Endothelial cell of umbilical vein (primary cell): ENCODE measurements at regions not wholly inside any gene's neighbourhood (a gene's known extent, or its start where the extent isn't known, plus 50 kb on each side); places are given as distances from the start of the nearest gene placed in this dataset.

ENCODE experiments used
- BruUV-seq: library from RNA; stranded (reverse); fragments of 400-500 nt; replicated peaks from 2 replicates; lab custom pipeline; 2021; lab: Mats Ljungman, UMichigan
- CTCF ChIA-PET: fragments of 300-600, 350-600 bp; sonication (Branson Sonifier 250); formaldehyde crosslinking; loops from one replicate; lab custom pipeline; 2021; ENCODE audit warnings: antibody characterized with exemption, inconsistent platforms; lab: Charles Lee
- POLR2A ChIA-PET: fragments of 300-600, 350-600 bp; sonication (Branson Sonifier 250); formaldehyde crosslinking; loops from one replicate; lab custom pipeline; 2021; ENCODE audit warnings: antibody characterized with exemption, inconsistent platforms; lab: Charles Lee
- DNase-seq: peaks from one replicate; pipeline ENCODE4 v3.0.0-alpha.2; 2011; ENCODE audit warnings: low read depth, low spot score
- FAIRE-seq: peaks from 2 replicates; lab custom pipeline; 2011; peaks lifted over from hg19 to GRCh38; lab: Jason Lieb, UNC
- H2AFZ ChIP-seq: 2 replicates; pipeline ENCODE4 v1.6.0; 2012; ENCODE audit warnings: low read depth, low read length, control low read depth, inconsistent platforms
- H3K27ac ChIP-seq: 2 replicates; pipeline ENCODE4 v1.5.1; 2011; ENCODE audit warnings: low read depth, mild to moderate bottlenecking, control low read depth, low read length, moderate library complexity; ENCODE audit not compliant: insufficient read depth
- H3K27me3 ChIP-seq, 2 experiments: 2 replicates each; pipeline versions ENCODE4 v1.6.0 to v1.6.1; 2011; ENCODE audit warnings: low read length in 2 of 2, mixed read lengths in 1 of 2; ENCODE audit not compliant: control insufficient read depth in 2 of 2, insufficient read depth in 2 of 2
- H3K36me3 ChIP-seq, 2 experiments: 2 replicates in 1 of 2; 3 replicates in 1 of 2; pipeline ENCODE4 v1.5.1; 2011; ENCODE audit warnings: low read length in 2 of 2, mild to moderate bottlenecking in 1 of 2, moderate library complexity in 1 of 2; ENCODE audit not compliant: control insufficient read depth in 2 of 2, insufficient read depth in 2 of 2; ENCODE audit errors: extremely low read depth in 1 of 2
- H3K4me1 ChIP-seq: 3 replicates; pipeline ENCODE4 v1.5.1; 2011; ENCODE audit warnings: mild to moderate bottlenecking, low read length; ENCODE audit not compliant: control insufficient read depth, insufficient read depth; ENCODE audit errors: extremely low read depth
- H3K4me2 ChIP-seq: 2 replicates; pipeline ENCODE4 v1.6.1; 2011; ENCODE audit warnings: low read length, control low read depth, mixed read lengths; ENCODE audit not compliant: insufficient read depth
- H3K4me3 ChIP-seq, 3 experiments: fragments of 200-600 bp in 1 of 3; sonication (generic), shearing (Covaris generic) in 1 of 3; replicated peaks in 1 of 3; 2 replicates each; pipeline ENCODE4 v1.5.1; 2011 to 2016; ENCODE audit warnings: control low read depth in 3 of 3, low read length in 3 of 3, mild to moderate bottlenecking in 2 of 3, inconsistent platforms in 1 of 3, low read depth in 1 of 3, moderate library complexity in 1 of 3; ENCODE audit not compliant: insufficient read depth in 1 of 3
- H3K79me2 ChIP-seq: 2 replicates; pipeline ENCODE4 v1.6.0; 2012; ENCODE audit warnings: low read length, inconsistent platforms; ENCODE audit not compliant: control insufficient read depth, insufficient read depth
- H3K9ac ChIP-seq: replicated peaks from 2 replicates; pipeline ENCODE3; 2011; ENCODE audit warnings: low read length, control low read depth; ENCODE audit not compliant: insufficient read depth; ENCODE audit errors: extremely low read depth
- H3K9me1 ChIP-seq: replicated peaks from 3 replicates; pipeline ENCODE4 v1.6.0; 2011; ENCODE audit warnings: mild to moderate bottlenecking, low read length; ENCODE audit not compliant: control insufficient read depth, insufficient read depth; ENCODE audit errors: extremely low read depth
- H3K9me3 ChIP-seq: replicated peaks from 2 replicates; pipeline ENCODE4 v1.5.1; 2012; ENCODE audit warnings: low read length, inconsistent platforms; ENCODE audit not compliant: control insufficient read depth, insufficient read depth
- H4K20me1 ChIP-seq: replicated peaks from 2 replicates; pipeline ENCODE3; 2011; ENCODE audit warnings: mild to moderate bottlenecking, low read length; ENCODE audit not compliant: control insufficient read depth, insufficient read depth; ENCODE audit errors: extremely low read depth
- CTCF ChIP-seq, 2 donors: IDR thresholded peaks; 1 replicate in 1 of 2; 2 replicates in 1 of 2; pipeline ENCODE4 v1.5.1; 2011; ENCODE audit warnings: low read length in 2 of 2, mild to moderate bottlenecking in 2 of 2, moderate library complexity in 2 of 2, control low read depth in 1 of 2, inconsistent platforms in 1 of 2, low read depth in 1 of 2; ENCODE audit not compliant: insufficient read depth in 1 of 2; ENCODE audit errors: extremely low read depth in 1 of 2
- EZH2 ChIP-seq: IDR thresholded peaks from 2 replicates; pipeline ENCODE4 v1.6.1; 2012; ENCODE audit warnings: borderline replicate concordance, low read depth, mild to moderate bottlenecking, moderate library complexity, low read length, inconsistent platforms; ENCODE audit not compliant: severe bottlenecking
- FOS ChIP-seq: IDR thresholded peaks from 2 replicates; pipeline ENCODE4 v1.6.1; 2011; ENCODE audit warnings: mild to moderate bottlenecking, low read length, moderate library complexity, borderline replicate concordance; ENCODE audit not compliant: insufficient read depth
- GATA2 ChIP-seq: IDR thresholded peaks from 2 replicates; pipeline ENCODE4 v1.7.0; 2011; ENCODE audit warnings: low read depth, mild to moderate bottlenecking, moderate library complexity, mixed read lengths, low read length; ENCODE audit not compliant: insufficient read length, insufficient read depth
- JUN ChIP-seq: IDR thresholded peaks from 2 replicates; pipeline ENCODE4 v1.6.1; 2011; ENCODE audit warnings: borderline replicate concordance, low read depth; ENCODE audit not compliant: insufficient read length, insufficient read depth
- MAX ChIP-seq: IDR thresholded peaks from 2 replicates; pipeline ENCODE4 v1.6.1; 2011; ENCODE audit not compliant: insufficient read depth, insufficient read length
- MYC ChIP-seq: IDR thresholded peaks from one replicate; pipeline ENCODE4 v1.6.1; 2011; ENCODE audit warnings: mild to moderate bottlenecking, low read depth, low read length
- POLR2A ChIP-seq: IDR thresholded peaks from 2 replicates; pipeline ENCODE4 v1.6.1; 2012; ENCODE audit warnings: low read depth, mild to moderate bottlenecking, control low read depth, low read length
- POLR2AphosphoS5 ChIP-seq: IDR thresholded peaks from 2 replicates; pipeline ENCODE4 v1.6.1; 2012; ENCODE audit warnings: low read depth, mild to moderate bottlenecking, control low read depth, low read length, moderate library complexity; ENCODE audit not compliant: insufficient read depth
- dilution Hi-C: fragments of 300-500 bp; cut with MboI; formaldehyde crosslinking; loops from one replicate; pipeline ENCODE4 v1.15.0; 2019; ENCODE audit warnings: low sequenced_read_pairs; ENCODE audit not compliant: extremely low pct_ligation_motif_present
- intact Hi-C: fragments of 100-400 bp; cut with micrococcal nuclease; formaldehyde crosslinking; loops from one replicate; pipeline ENCODE4 v1.10.0; 2022

GRCh38 chr16:81155769-81156168 is 59.6 kb upstream of the GCSH start:
- ChIA-PET CTCF (no interaction called here), POLR2A (no interaction called here)
- no peak for FAIRE-seq
- H3K4me3 ChIP-seq = no peak overlapping the region
- H3K79me2 ChIP-seq = no peaks in the 10 kb centered on the region
- H2AFZ ChIP-seq = no peak overlapping the region
- dilution Hi-C loops (no loop called here), intact Hi-C loops (no loop called here)
- H3K27me3 ChIP-seq = no peaks in the 10 kb centered on the region
- TF ChIP-seq POLR2A (no peak), CTCF (IDR thresholded peaks at IDR 0.05; ENCODE audit: extremely low read depth in 1 of 2, insufficient read depth in 1 of 2, low read depth in 1 of 2, low read length in 2 of 2) (no peak), FOS (no peak), MAX (no peak), GATA2 (no peak), JUN (no peak), EZH2 (no peak), POLR2AphosphoS5 (no peak), MYC (no peak)
- BruUV-seq = no TSS peak
- H3K9ac ChIP-seq = no peak overlapping the region
- no peak overlapping the region for H3K27ac ChIP-seq
- DNase-seq = no peak
- no peaks in the 10 kb centered on the region for H3K9me3 ChIP-seq
- H3K4me1 ChIP-seq = no peaks in the 10 kb centered on the region
- H3K36me3 ChIP-seq = no peaks in the 10 kb centered on the region
- no peaks in the 10 kb centered on the region for H4K20me1 ChIP-seq
- no peak overlapping the region for H3K4me2 ChIP-seq
- H3K9me1 ChIP-seq = no peaks in the 10 kb centered on the region
